Karpas-422 (cell line): ENCODE measurements at regions not wholly inside any gene's neighbourhood (a gene's known extent, or its start where the extent isn't known, plus 50 kb on each side); places are given as distances from the start of the nearest gene placed in this dataset.
"Not testable (repeated sequence)": the region's sequence is repeated elsewhere in the genome, so short reads cannot be mapped to it uniquely, and the experiment has no call there.

Experiments used
- DNase-seq: peaks from one replicate; pipeline ENCODE4 v3.0.0-alpha.2; 2015
- H2AFZ ChIP-seq: fragments of 200-600 bp; sonication (generic); 2 replicates; pipeline ENCODE4 v1.6.1; 2014; ENCODE audit warnings: antibody characterized with exemption, low read length, mixed read lengths
- H3K27ac ChIP-seq: fragments of 200-600 bp; sonication (generic); 2 replicates; pipeline ENCODE4 v1.5.1; 2014; ENCODE audit warnings: mild to moderate bottlenecking, low read length, moderate library complexity
- H3K27me3 ChIP-seq: fragments of 200-600 bp; sonication (generic); 2 replicates; pipeline ENCODE4 v1.6.1; 2014; ENCODE audit warnings: low read length, mixed read lengths
- H3K36me3 ChIP-seq: fragments of 200-600 bp; sonication (generic); 2 replicates; pipeline ENCODE4 v1.6.1; 2014; ENCODE audit warnings: low read length, mixed read lengths; ENCODE audit not compliant: insufficient read depth
- H3K4me1 ChIP-seq: fragments of 200-600 bp; sonication (generic); 2 replicates; pipeline ENCODE4 v1.6.1; 2014; ENCODE audit warnings: mild to moderate bottlenecking, low read length, mixed read lengths
- H3K4me2 ChIP-seq: fragments of 200-600 bp; sonication (generic); 2 replicates; pipeline ENCODE4 v1.6.1; 2014; ENCODE audit warnings: low read length, low read depth, mild to moderate bottlenecking; ENCODE audit not compliant: poor library complexity, severe bottlenecking
- H3K4me3 ChIP-seq: fragments of 200-600 bp; sonication (generic); 2 replicates; pipeline ENCODE4 v1.5.1; 2014; ENCODE audit warnings: mild to moderate bottlenecking, antibody characterized with exemption, low read length, mixed read lengths
- H3K79me2 ChIP-seq: fragments of 200-600 bp; sonication (generic); 2 replicates; pipeline ENCODE4 v1.6.1; 2014; ENCODE audit warnings: mild to moderate bottlenecking, low read length, mixed read lengths
- H3K9ac ChIP-seq: fragments of 200-600 bp; sonication (generic); 2 replicates; pipeline ENCODE4 v1.6.0; 2014; ENCODE audit warnings: low read length
- H3K9me2 ChIP-seq: fragments of 200-600 bp; sonication (generic), shearing (Covaris generic); replicated peaks from 2 replicates; pipeline ENCODE4 v1.6.0; 2014; ENCODE audit warnings: mild to moderate bottlenecking, low read length, moderate library complexity; ENCODE audit not compliant: insufficient read depth
- H3K9me3 ChIP-seq: fragments of 300-700, 200-600 bp; sonication (generic); 2 replicates; pipeline ENCODE4 v1.6.1; 2014; ENCODE audit warnings: low read length, mixed read lengths
- H4K20me1 ChIP-seq: fragments of 200-600 bp; sonication (generic); 2 replicates; pipeline ENCODE4 v1.6.1; 2014; ENCODE audit warnings: mild to moderate bottlenecking, antibody characterized with exemption, low read length, low read depth; ENCODE audit not compliant: insufficient read depth

DNA sequence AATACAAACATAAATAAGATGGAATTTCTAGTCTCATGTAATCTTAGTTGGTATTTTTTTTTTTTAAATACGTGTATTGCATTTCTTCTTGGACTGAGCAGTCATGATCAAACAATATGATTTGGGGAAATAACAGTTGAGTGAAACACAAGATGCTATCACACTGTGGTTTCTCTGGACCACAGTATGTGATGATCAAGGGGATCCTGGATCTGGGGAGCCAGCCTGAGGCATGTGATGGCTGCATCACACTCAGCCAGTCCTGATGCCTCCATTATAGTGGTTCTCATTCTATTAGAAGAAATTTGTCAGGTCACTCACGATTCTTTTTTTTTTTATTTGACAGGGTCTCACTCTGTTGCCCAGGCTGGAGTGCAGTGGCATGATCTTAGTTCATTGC, 495.9 kb upstream of the POT1 start:
- Histone ChIP-seq H3K9ac (no peak overlapping the region), H2AFZ (no peak overlapping the region), H4K20me1 (no peaks in the 10 kb centered on the region), H3K27me3 (no peaks in the 10 kb centered on the region), H3K27ac (no peak overlapping the region), H3K4me3 (no peak overlapping the region), H3K9me2 (no peaks in the 10 kb centered on the region), H3K4me2 (no peak overlapping the region), H3K36me3 (no peaks in the 10 kb centered on the region), H3K79me2 (no peaks in the 10 kb centered on the region), H3K4me1 (no peaks in the 10 kb centered on the region), H3K9me3 (peaks cover 37% of the 10 kb centered on the region; the same call in 1 of the 2 replicates)
- DNase-seq = no peak

DNA sequence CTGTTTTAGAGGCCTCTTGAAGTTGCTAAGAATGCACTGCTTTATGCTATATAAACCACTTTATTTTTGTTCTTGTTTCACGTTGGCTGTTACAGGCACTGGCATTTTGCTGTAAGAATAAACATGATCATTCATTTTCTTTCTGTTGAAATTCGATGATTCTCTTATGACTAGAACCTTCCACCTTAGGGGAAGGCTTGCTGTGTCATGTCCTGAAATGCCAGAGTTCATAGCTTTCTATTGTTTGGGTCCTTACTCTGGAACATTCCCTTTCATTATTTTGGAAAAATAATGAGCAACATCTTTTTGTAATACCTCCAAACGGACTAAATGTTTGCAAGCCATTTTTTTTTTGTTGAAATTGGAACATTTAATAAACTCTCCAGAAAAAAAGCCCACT, 495.1 kb upstream of the POT1 start:
- no peak for DNase-seq
- H4K20me1 ChIP-seq = no peaks in the 10 kb centered on the region
- no peaks in the 10 kb centered on the region for H3K4me1 ChIP-seq
- no peak overlapping the region for H3K4me3 ChIP-seq
- no peaks in the 10 kb centered on the region for H3K79me2 ChIP-seq
- H3K4me2 ChIP-seq = no peak overlapping the region
- H3K9me2 ChIP-seq = no peaks in the 10 kb centered on the region
- H3K27me3 ChIP-seq = no peaks in the 10 kb centered on the region
- H2AFZ ChIP-seq = no peak overlapping the region
- no peaks in the 10 kb centered on the region for H3K36me3 ChIP-seq
- no peak overlapping the region for H3K9ac ChIP-seq
- H3K9me3 ChIP-seq = peaks cover 37% of the 10 kb centered on the region; the same call in 1 of the 2 replicates
- no peak overlapping the region for H3K27ac ChIP-seq

DNA sequence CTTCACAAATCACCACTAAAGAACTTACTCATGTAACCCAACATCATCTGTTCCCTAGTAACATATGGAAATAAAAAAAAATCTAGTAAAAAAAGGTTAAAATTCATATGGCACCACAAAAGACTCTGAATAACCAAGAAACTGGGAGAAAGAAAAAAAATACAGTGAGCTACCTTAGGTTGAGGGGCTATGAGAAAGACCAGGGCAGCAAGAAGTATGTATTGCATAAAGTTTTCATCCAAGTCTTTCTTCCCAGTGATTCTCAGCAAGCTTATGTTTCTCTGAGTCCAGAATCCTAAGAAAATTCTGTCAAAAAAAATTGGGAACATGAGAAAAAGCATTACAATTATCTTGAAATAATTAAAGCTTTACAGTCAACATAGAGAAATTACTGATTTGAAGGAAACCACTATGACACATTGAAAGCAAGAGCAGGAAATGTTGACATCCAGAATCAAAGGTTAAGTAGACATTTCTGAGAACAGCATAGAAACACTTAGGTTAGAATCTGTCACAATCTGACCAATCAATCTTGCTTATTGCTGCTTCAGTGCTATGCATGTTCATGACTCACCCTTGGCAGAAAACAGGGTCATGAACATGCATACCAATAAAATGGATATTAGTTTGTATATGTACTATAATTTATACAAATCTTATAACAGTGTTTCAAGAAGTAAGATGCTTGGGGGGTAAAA, 494.0 kb upstream of the POT1 start:
- H3K27me3 ChIP-seq = no peaks in the 10 kb centered on the region
- H3K4me2 ChIP-seq = no peak overlapping the region
- H3K79me2 ChIP-seq = no peaks in the 10 kb centered on the region
- no peaks in the 10 kb centered on the region for H3K4me1 ChIP-seq
- no peak overlapping the region for H3K4me3 ChIP-seq
- H3K9ac ChIP-seq = no peak overlapping the region
- H3K36me3 ChIP-seq = no peaks in the 10 kb centered on the region
- no peak overlapping the region for H3K27ac ChIP-seq
- peaks cover 32% of the 10 kb centered on the region; the same call in 1 of the 2 replicates for H3K9me3 ChIP-seq
- H2AFZ ChIP-seq = no peak overlapping the region
- no peaks in the 10 kb centered on the region for H4K20me1 ChIP-seq
- no peak for DNase-seq
- no peaks in the 10 kb centered on the region for H3K9me2 ChIP-seq

DNA sequence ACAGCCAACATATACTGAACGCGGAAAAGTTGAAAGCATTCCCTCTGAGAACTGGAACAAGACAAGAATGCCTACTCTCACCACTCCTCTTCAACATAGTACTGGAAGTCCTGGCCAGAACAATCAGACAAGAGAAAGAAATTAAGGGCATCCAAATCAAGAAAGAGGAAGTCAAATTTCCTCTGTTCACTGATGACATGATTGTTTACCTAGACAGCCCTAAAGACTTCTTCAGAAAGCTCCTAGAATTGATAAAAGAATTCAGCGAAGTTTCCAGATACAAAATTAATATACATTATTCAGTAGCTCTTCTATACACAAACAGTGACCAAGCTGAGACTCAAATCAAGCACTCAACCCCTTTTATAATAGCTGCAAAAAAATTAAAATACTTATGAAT, 491.8 kb upstream of the POT1 start:
- not testable (repeated sequence) for DNase-seq, H2AFZ ChIP-seq, H3K9ac ChIP-seq, H3K79me2 ChIP-seq, H3K27me3 ChIP-seq, H3K9me2 ChIP-seq, H3K36me3 ChIP-seq, H3K4me1 ChIP-seq, H4K20me1 ChIP-seq, H3K4me2 ChIP-seq, H3K4me3 ChIP-seq, H3K27ac ChIP-seq
- peaks cover 20% of the 10 kb centered on the region for H3K9me3 ChIP-seq

DNA sequence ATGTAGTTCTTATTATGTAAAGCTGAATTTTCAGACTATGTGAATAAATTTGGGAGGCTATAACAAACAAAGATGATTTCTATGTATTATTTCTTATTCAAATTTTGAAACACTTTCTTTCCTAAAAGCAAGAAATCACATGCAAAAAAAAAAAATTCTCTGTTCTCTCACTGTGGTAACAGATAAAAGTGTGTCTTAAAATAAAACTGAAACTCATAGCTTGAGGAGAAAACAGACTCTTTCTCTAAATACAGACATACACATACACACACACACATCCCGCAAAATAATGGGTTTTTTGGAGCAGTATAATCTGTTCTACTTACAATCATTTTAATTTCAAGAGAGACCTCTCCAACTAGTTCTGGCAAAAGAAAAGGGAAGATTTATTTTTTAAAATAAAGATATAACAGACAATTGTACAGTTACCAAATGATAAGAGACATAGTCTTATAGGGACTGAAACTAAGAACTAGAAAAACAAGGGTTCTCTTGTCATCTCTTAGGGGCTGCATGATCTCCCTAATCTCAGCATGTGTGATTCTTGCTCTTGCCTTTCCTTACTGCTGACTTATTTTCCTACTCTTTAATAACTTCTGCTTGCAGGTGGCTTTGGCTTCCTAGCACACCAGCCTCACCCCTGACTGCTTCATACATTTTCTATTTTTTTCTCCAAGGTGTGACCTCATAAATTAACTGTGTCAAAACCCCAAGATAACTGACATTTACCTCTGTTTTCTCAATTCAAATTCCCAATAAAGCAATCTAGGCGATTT, 483.5 kb upstream of the POT1 start:
- Histone ChIP-seq H3K4me1 (no peaks in the 10 kb centered on the region), H3K27me3 (no peaks in the 10 kb centered on the region), H3K9me3 (peaks cover 26% of the 10 kb centered on the region), H2AFZ (no peak overlapping the region), H4K20me1 (no peaks in the 10 kb centered on the region), H3K9me2 (no peaks in the 10 kb centered on the region), H3K79me2 (no peaks in the 10 kb centered on the region), H3K27ac (no peak overlapping the region), H3K4me3 (no peak overlapping the region), H3K4me2 (no peak overlapping the region), H3K36me3 (no peaks in the 10 kb centered on the region), H3K9ac (no peak overlapping the region)
- no peak for DNase-seq

DNA sequence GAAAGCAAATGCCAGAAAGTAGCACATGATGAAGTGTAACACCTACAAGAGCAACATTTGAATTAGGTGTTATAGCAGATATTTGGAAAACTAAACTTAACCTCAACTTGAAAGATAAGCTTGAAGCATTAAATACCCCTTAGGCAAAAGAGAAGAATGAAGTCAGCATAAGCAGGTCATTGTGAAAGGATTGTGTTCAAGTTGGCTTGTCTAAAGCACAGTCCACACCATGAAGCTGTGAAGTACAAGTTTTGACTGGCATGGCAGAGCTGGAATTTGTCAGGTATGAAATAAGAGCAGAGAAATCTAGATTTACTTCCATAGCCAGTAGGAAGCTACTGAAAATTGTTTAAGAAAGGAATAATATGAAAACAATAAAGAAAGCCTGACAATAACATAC, 480.3 kb upstream of the POT1 start:
- H3K9ac ChIP-seq = no peak overlapping the region
- no peak overlapping the region for H3K4me2 ChIP-seq
- H4K20me1 ChIP-seq = no peaks in the 10 kb centered on the region
- no peak for DNase-seq
- H3K9me3 ChIP-seq = peaks cover 29% of the 10 kb centered on the region
- H3K36me3 ChIP-seq = no peaks in the 10 kb centered on the region
- H3K27ac ChIP-seq = no peak overlapping the region
- H3K4me3 ChIP-seq = no peak overlapping the region
- no peaks in the 10 kb centered on the region for H3K9me2 ChIP-seq
- H2AFZ ChIP-seq = no peak overlapping the region
- no peaks in the 10 kb centered on the region for H3K4me1 ChIP-seq
- no peaks in the 10 kb centered on the region for H3K79me2 ChIP-seq
- no peaks in the 10 kb centered on the region for H3K27me3 ChIP-seq

DNA sequence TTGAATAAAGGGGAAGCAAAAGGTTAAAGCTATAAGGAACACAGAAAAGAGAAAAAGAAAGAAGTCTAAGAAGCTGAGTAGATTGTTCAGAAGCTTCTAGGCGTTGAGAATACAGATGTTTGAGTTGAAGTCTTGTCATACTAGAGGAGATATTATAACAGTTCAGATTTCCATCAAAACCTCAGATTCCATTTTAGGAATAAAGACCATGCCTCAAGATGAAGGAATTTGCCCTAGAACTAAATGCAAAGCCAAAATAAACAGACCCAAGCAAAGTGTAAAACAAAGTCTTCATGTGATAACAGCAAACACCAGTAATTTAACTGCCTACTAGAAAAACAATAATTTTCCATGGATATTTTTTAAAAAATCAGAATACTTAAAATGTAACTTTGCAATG, 476.5 kb upstream of the POT1 start:
- H3K4me2 ChIP-seq = no peak overlapping the region
- H3K9me2 ChIP-seq = no peaks in the 10 kb centered on the region
- no peak overlapping the region for H3K4me3 ChIP-seq
- no peak overlapping the region for H2AFZ ChIP-seq
- no peak for DNase-seq
- no peaks in the 10 kb centered on the region for H4K20me1 ChIP-seq
- H3K79me2 ChIP-seq = no peaks in the 10 kb centered on the region
- H3K27me3 ChIP-seq = no peaks in the 10 kb centered on the region
- peaks cover 22% of the 10 kb centered on the region for H3K9me3 ChIP-seq
- no peaks in the 10 kb centered on the region for H3K4me1 ChIP-seq
- H3K36me3 ChIP-seq = no peaks in the 10 kb centered on the region
- no peak overlapping the region for H3K27ac ChIP-seq
- H3K9ac ChIP-seq = no peak overlapping the region

DNA sequence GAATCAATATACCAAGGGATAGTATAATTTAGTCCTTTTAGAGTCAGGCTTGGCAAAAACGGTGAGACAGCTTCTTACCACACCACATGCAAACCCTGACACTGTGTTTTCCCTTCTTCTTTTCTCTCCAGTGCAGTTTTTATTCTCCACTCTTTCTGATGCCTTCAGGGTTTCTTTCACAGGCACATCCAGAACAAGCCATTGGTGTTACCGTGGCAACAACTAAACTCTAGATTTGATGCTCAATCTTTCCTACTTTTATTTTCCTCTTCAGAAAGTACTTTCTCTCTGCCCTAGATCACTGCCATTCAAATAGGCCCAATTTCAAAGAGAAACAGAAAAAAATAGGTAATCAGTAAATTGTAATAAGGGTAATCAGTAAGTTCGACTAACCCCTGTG, 469.8 kb upstream of the POT1 start:
- no peaks in the 10 kb centered on the region for H3K27me3 ChIP-seq
- H3K27ac ChIP-seq = no peak overlapping the region
- H3K36me3 ChIP-seq = no peaks in the 10 kb centered on the region
- no peaks in the 10 kb centered on the region for H4K20me1 ChIP-seq
- no peaks in the 10 kb centered on the region for H3K9me2 ChIP-seq
- H3K9ac ChIP-seq = no peak overlapping the region
- H3K4me2 ChIP-seq = no peak overlapping the region
- no peak overlapping the region for H3K4me3 ChIP-seq
- H3K9me3 ChIP-seq = peaks cover 11% of the 10 kb centered on the region
- H3K79me2 ChIP-seq = no peaks in the 10 kb centered on the region
- H3K4me1 ChIP-seq = no peaks in the 10 kb centered on the region
- DNase-seq = no peak
- H2AFZ ChIP-seq = no peak overlapping the region
